Mesendoderm (in vitro differentiated cells): ENCODE measurements at regions not wholly inside any gene's neighbourhood (a gene's known extent, or its start where the extent isn't known, plus 50 kb on each side); places are given as distances from the start of the nearest gene placed in this dataset.

ENCODE experiments used
- DNase-seq: peaks from one replicate; pipeline ENCODE4 v3.0.0; 2013
- H2AK5ac ChIP-seq: 2 replicates; pipeline ENCODE4 v1.6.1; 2013; ENCODE audit warnings: low read length, inconsistent platforms
- H2BK120ac ChIP-seq: 2 replicates; pipeline ENCODE4 v1.6.1; 2013; ENCODE audit warnings: low read depth, mild to moderate bottlenecking, low read length, moderate library complexity, mixed read lengths
- H2BK15ac ChIP-seq: replicated peaks from 2 replicates; pipeline ENCODE4 v1.6.1; 2013; ENCODE audit warnings: low read depth, mild to moderate bottlenecking, moderate library complexity
- H2BK5ac ChIP-seq: 2 replicates; pipeline ENCODE4 v1.6.1; 2013; ENCODE audit warnings: low read length, inconsistent platforms
- H3K18ac ChIP-seq: 2 replicates; pipeline ENCODE4 v1.6.1; 2013; ENCODE audit warnings: mild to moderate bottlenecking, low read length, mixed read lengths
- H3K23ac ChIP-seq: one replicate; pipeline ENCODE4 v1.6.1; 2013; ENCODE audit warnings: low read length
- H3K27ac ChIP-seq: 2 replicates; pipeline ENCODE4 v1.5.1; 2013; ENCODE audit warnings: low read depth, mild to moderate bottlenecking, inconsistent platforms, low read length, moderate library complexity
- H3K27me3 ChIP-seq: 2 replicates; pipeline ENCODE4 v1.6.1; 2013; ENCODE audit warnings: low read length, control low read depth, mild to moderate bottlenecking, inconsistent platforms; ENCODE audit not compliant: insufficient read depth, poor library complexity
- H3K36me3 ChIP-seq: 2 replicates; pipeline ENCODE4 v1.6.1; 2013; ENCODE audit warnings: low read length, inconsistent platforms; ENCODE audit not compliant: control insufficient read depth, insufficient read depth
- H3K4ac ChIP-seq: one replicate; pipeline ENCODE4 v1.6.1; 2013; ENCODE audit warnings: low read depth, mild to moderate bottlenecking, low read length, moderate library complexity
- H3K4me1 ChIP-seq: 2 replicates; pipeline ENCODE4 v1.6.1; 2013; ENCODE audit warnings: low read depth, low read length, inconsistent platforms; ENCODE audit not compliant: control insufficient read depth
- H3K4me2 ChIP-seq: 2 replicates; pipeline ENCODE4 v1.6.1; 2013; ENCODE audit warnings: low read length
- H3K4me3 ChIP-seq: 2 replicates; pipeline ENCODE4 v1.5.1; 2013; ENCODE audit warnings: mild to moderate bottlenecking, low read length
- H3K56ac ChIP-seq: one replicate; pipeline ENCODE4 v1.6.1; 2013; ENCODE audit warnings: low read length
- H3K79me1 ChIP-seq: 2 replicates; pipeline ENCODE4 v1.6.1; 2013; ENCODE audit warnings: low read length, inconsistent platforms
- H3K79me2 ChIP-seq: 2 replicates; pipeline ENCODE4 v1.6.1; 2013; ENCODE audit warnings: mild to moderate bottlenecking, low read length; ENCODE audit not compliant: control insufficient read depth, insufficient read depth
- H3K9ac ChIP-seq: 2 replicates; pipeline ENCODE4 v1.6.1; 2013; ENCODE audit warnings: low read length, inconsistent platforms
- H4K5ac ChIP-seq: one replicate; pipeline ENCODE4 v1.6.1; 2013; ENCODE audit warnings: low read length
- H4K8ac ChIP-seq: one replicate; pipeline ENCODE4 v1.6.1; 2013; ENCODE audit warnings: low read depth, mild to moderate bottlenecking, control low read depth, low read length, moderate library complexity
- WGBS: extraction: QIAGEN DNeasy Blood & Tissue Kit; methylation state at CpG from one replicate; pipeline ENCODE4 v1.1.7; 2013; ENCODE audit warnings: low lambda C conversion rate, missing lambda C conversion rate; ENCODE audit not compliant: insufficient coverage; ENCODE audit errors: extremely low coverage; 5-methylcytosine and 5-hydroxymethylcytosine counted together

DNA sequence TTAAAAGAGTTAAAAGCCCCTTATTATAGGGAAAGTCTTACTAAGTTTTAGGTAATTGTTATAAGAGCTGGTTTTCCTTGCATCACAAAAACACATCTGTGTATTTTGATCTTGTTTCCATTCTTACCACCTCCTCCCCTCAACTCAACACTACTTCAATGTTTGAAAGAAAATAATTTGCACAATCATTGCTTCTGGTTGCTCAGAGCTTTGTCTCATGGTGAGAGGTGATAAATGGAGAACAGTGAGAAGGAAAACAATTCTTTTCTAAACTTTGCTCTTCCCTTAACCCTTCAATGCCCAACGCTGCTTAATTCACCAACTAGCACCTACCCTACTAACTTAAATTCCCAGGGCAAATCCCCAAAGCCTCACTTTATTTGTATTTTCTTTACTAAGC is 268.1 kb upstream of the LINC00305 start:
- Histone ChIP-seq H3K4me1 (peaks cover 4% of the 10 kb centered on the region), H2BK120ac (no peak overlapping the region), H3K4ac (no peak overlapping the region), H2AK5ac (no peak overlapping the region), H3K4me2 (no peak overlapping the region), H3K27ac (no peak overlapping the region), H3K4me3 (no peak overlapping the region), H3K36me3 (no peaks in the 10 kb centered on the region), H3K23ac (no peak overlapping the region), H3K18ac (no peak overlapping the region), H3K27me3 (no peaks in the 10 kb centered on the region), H3K9ac (no peak overlapping the region), H3K56ac (no peak overlapping the region), H4K8ac (no peak overlapping the region), H2BK15ac (no peak overlapping the region), H3K79me1 (no peaks in the 10 kb centered on the region), H2BK5ac (no peak overlapping the region), H4K5ac (no peak overlapping the region), H3K79me2 (no peaks in the 10 kb centered on the region)
- no CpG with 5 or more reads among the region's 1 CpG for WGBS
- peak; percentile 44 for DNase-seq

DNA sequence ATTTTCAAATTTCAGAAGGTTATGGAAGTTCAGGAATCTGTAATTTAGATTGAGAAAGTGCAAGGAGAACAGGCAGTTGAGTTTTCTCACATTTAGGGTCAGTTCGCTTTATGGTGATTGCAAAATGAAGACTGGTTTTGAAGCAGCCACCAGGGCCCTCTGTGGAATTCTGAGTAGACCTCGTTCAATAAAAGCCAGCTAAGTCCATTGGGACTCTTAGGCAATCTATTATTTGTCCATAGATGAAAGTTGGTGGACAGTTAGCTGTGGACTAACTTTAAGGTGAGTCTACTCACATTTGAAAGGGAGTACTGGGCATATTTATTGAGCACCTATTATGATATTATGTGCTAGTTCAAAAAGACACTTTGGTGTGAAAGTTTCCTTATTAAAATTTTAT is 266.3 kb upstream of the LINC00305 start:
- Histone ChIP-seq H2BK15ac (no peak overlapping the region), H3K4me1 (peaks cover 4% of the 10 kb centered on the region), H3K79me1 (no peaks in the 10 kb centered on the region), H4K8ac (no peak overlapping the region), H3K23ac (no peak overlapping the region), H4K5ac (no peak overlapping the region), H2BK5ac (no peak overlapping the region), H3K27ac (no peak overlapping the region), H3K4ac (no peak overlapping the region), H3K9ac (no peak overlapping the region), H3K18ac (peak overlapping the region; percentile 41), H2AK5ac (no peak overlapping the region), H3K4me2 (no peak overlapping the region), H3K56ac (no peak overlapping the region), H3K36me3 (no peaks in the 10 kb centered on the region), H2BK120ac (no peak overlapping the region), H3K79me2 (no peaks in the 10 kb centered on the region), H3K4me3 (no peak overlapping the region), H3K27me3 (no peaks in the 10 kb centered on the region)
- no CpG with 5 or more reads among the region's 2 CpGs for WGBS
- no peak for DNase-seq

DNA sequence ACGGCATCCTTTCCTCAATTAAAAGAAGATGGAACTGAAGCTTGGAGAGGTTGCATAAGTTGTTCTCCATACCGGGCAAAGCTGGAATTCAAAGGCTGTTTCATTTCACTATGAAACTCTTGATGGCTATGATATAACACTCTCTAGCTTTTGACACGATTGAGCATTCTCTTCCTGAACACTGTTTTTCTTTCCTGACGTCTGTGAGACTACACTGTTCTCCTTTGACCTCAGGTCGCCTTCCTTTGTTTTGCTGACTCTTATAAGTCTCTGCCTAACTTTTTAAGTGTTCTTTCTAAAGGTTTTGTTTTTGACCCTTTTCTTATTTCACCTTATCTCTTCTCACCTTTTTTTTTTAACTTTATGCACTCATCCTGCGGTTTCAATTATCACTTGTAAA is 261.8 kb upstream of the LINC00305 start:
- no peak overlapping the region for H2BK120ac ChIP-seq
- H3K23ac ChIP-seq = no peak overlapping the region
- peaks cover 2% of the 10 kb centered on the region for H3K4me1 ChIP-seq
- no peaks in the 10 kb centered on the region for H3K79me1 ChIP-seq
- no peak overlapping the region for H3K4me2 ChIP-seq
- H3K4me3 ChIP-seq = no peak overlapping the region
- no peak overlapping the region for H3K56ac ChIP-seq
- no peaks in the 10 kb centered on the region for H3K36me3 ChIP-seq
- H3K27me3 ChIP-seq = no peaks in the 10 kb centered on the region
- H4K5ac ChIP-seq = no peak overlapping the region
- H3K27ac ChIP-seq = no peak overlapping the region
- no peak overlapping the region for H2AK5ac ChIP-seq
- no peak overlapping the region for H2BK15ac ChIP-seq
- no peak overlapping the region for H2BK5ac ChIP-seq
- H3K4ac ChIP-seq = no peak overlapping the region
- WGBS = no CpG with 5 or more reads among the region's 6 CpGs
- no peak overlapping the region for H3K9ac ChIP-seq
- H4K8ac ChIP-seq = no peak overlapping the region
- no peak overlapping the region for H3K18ac ChIP-seq
- no peaks in the 10 kb centered on the region for H3K79me2 ChIP-seq
- DNase-seq = no peak

DNA sequence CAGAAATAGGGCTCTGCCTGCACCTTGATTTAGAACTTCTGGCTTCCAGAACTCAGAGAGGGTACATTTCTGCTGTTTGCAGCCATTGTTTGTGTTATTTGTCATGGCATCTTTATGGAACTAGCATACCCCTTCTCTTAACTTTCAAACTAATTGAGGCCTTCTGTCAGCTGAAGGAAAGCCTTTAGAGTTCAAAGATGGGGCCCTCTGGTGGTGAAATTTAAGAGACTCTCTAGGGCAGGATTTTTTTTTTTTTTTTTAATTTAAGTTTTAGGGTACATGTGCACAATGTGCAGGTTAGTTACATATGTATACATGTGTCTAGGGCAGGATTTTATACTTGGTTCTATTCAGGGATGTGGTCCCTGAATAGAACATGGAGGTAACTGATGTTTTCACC is 260.6 kb upstream of the LINC00305 start:
- Histone ChIP-seq H3K56ac (no peak overlapping the region), H3K4me2 (no peak overlapping the region), H3K4me3 (no peak overlapping the region), H2AK5ac (no peak overlapping the region), H3K23ac (no peak overlapping the region), H3K4me1 (no peaks in the 10 kb centered on the region), H4K5ac (no peak overlapping the region), H3K18ac (peak overlapping the region; percentile 9), H3K4ac (no peak overlapping the region), H3K36me3 (no peaks in the 10 kb centered on the region), H2BK15ac (no peak overlapping the region), H3K79me2 (no peaks in the 10 kb centered on the region), H3K79me1 (no peaks in the 10 kb centered on the region), H2BK120ac (no peak overlapping the region), H4K8ac (no peak overlapping the region), H3K27ac (no peak overlapping the region), H2BK5ac (no peak overlapping the region), H3K9ac (no peak overlapping the region), H3K27me3 (no peaks in the 10 kb centered on the region)
- DNase-seq = peak; percentile 48

DNA sequence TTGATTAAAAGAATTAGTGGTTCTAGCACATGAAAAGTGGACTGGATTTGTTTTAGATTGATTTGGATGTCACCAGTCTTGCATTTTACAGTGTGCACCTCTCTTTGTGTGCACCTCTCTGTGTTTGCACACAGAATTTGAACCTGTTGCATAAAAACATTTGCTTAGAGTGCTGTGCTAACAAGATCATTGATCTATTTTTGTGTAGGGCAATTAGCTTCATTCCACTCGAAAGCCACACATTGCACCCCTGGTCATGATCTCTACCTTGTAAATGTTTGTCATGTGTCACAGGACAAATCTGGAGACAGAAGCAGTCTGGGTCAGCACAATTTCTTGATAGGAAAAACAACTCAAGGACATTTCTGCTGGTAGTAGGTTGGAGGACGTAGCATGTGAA is 258.7 kb upstream of the LINC00305 start:
- no CpG with 5 or more reads among the region's 2 CpGs for WGBS
- Histone ChIP-seq H3K56ac (no peak overlapping the region), H3K27ac (no peak overlapping the region), H2BK5ac (no peak overlapping the region), H3K36me3 (no peaks in the 10 kb centered on the region), H3K27me3 (no peaks in the 10 kb centered on the region), H4K5ac (no peak overlapping the region), H3K18ac (no peak overlapping the region), H2BK15ac (no peak overlapping the region), H3K79me2 (no peaks in the 10 kb centered on the region), H3K4me3 (no peak overlapping the region), H3K79me1 (no peaks in the 10 kb centered on the region), H3K9ac (no peak overlapping the region), H3K4ac (no peak overlapping the region), H3K4me2 (no peak overlapping the region), H3K4me1 (no peaks in the 10 kb centered on the region), H4K8ac (no peak overlapping the region), H3K23ac (no peak overlapping the region), H2BK120ac (no peak overlapping the region), H2AK5ac (no peak overlapping the region)
- DNase-seq = no peak

DNA sequence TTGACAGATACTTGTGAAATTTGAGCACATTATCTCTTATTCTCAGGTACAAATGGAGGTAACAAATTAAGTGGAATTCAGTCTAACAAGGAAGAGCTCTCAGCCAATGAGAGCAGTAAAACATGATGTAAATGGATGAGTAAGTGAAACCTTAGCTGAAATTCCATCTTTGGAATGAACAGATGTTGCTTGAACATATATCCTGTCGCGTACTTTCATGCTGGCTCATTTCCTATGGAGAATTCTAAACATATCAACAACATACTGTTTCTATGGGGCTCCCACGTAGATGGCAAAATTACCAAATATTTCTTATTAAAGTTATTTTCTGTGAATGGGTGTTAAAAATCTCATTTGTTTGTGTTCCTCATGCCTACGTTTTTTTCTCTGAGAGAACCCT is 256.3 kb upstream of the LINC00305 start:
- DNase-seq = no peak
- H2BK15ac ChIP-seq = no peak overlapping the region
- H3K36me3 ChIP-seq = no peaks in the 10 kb centered on the region
- no peak overlapping the region for H3K9ac ChIP-seq
- H4K8ac ChIP-seq = no peak overlapping the region
- H3K27me3 ChIP-seq = no peaks in the 10 kb centered on the region
- no peak overlapping the region for H2BK5ac ChIP-seq
- H3K79me2 ChIP-seq = no peaks in the 10 kb centered on the region
- no peak overlapping the region for H2BK120ac ChIP-seq
- no peak overlapping the region for H3K23ac ChIP-seq
- H3K18ac ChIP-seq = no peak overlapping the region
- H3K56ac ChIP-seq = no peak overlapping the region
- no peak overlapping the region for H3K4me2 ChIP-seq
- H3K27ac ChIP-seq = no peak overlapping the region
- no peaks in the 10 kb centered on the region for H3K4me1 ChIP-seq
- WGBS = no CpG with 5 or more reads among the region's 4 CpGs
- no peaks in the 10 kb centered on the region for H3K79me1 ChIP-seq
- H3K4me3 ChIP-seq = no peak overlapping the region
- H4K5ac ChIP-seq = no peak overlapping the region
- H2AK5ac ChIP-seq = no peak overlapping the region
- H3K4ac ChIP-seq = no peak overlapping the region
